ENCODE measurements at regions not wholly inside any gene's neighbourhood (a gene's known extent, or its start where the extent isn't known, plus 50 kb on each side); places are given as distances from the start of the nearest gene placed in this dataset.

- no peak for ATAC-seq
Observed at GRCh38 chr16:25593260-25593659, 98.5 kb upstream of the HS3ST4 start.

GRCh38 chr16:25587783-25588182, 104.0 kb upstream of the HS3ST4 start:
- H3K27me3 ChIP-seq = no peaks in the 10 kb centered on the region
- no peaks in the 10 kb centered on the region for H3K4me1 ChIP-seq
- intact Hi-C loops (cut with DNase I; ENCODE audit: low total_unique reads) = no loop called here
- H3K27ac ChIP-seq = no peak overlapping the region
- no peaks in the 10 kb centered on the region for H3K36me3 ChIP-seq
- no peak for ATAC-seq
- H3K9me3 ChIP-seq = no peaks in the 10 kb centered on the region
- TF ChIP-seq POLR2A (IDR thresholded peaks at IDR 0.05) (no peak), CTCF (IDR thresholded peaks at IDR 0.05 in 4 of 5, conservative IDR thresholded peaks at IDR 0.05 in 1 of 5) (no peak)
- in situ Hi-C loops (cut with MboI; ENCODE audit: low sequenced_read_pairs in 4 of 4) = no loop called here
- no peak overlapping the region for H3K4me3 ChIP-seq
- DNase-seq = no peak

More at GRCh38 chr16:25593260-25593659, 98.5 kb upstream of the HS3ST4 start:
- no peaks in the 10 kb centered on the region for H3K27me3 ChIP-seq
- in situ Hi-C loops (cut with MboI; ENCODE audit: low sequenced_read_pairs in 4 of 4) = no loop called here
- no peaks in the 10 kb centered on the region for H3K36me3 ChIP-seq
- no peaks in the 10 kb centered on the region for H3K9me3 ChIP-seq
- intact Hi-C loops (cut with DNase I; ENCODE audit: low total_unique reads) = no loop called here
- no peak for TF ChIP-seq POLR2A (IDR thresholded peaks at IDR 0.05)
- no peak for TF ChIP-seq CTCF (IDR thresholded peaks at IDR 0.05 in 4 of 5, conservative IDR thresholded peaks at IDR 0.05 in 1 of 5)
- H3K4me3 ChIP-seq = no peak overlapping the region
- H3K27ac ChIP-seq = no peak overlapping the region
- no peaks in the 10 kb centered on the region for H3K4me1 ChIP-seq
- DNase-seq = no peak

- in situ Hi-C loops (cut with MboI; ENCODE audit: low sequenced_read_pairs in 4 of 4) = no loop called here
- TF ChIP-seq CTCF (IDR thresholded peaks at IDR 0.05 in 4 of 5, conservative IDR thresholded peaks at IDR 0.05 in 1 of 5) (no peak), POLR2A (IDR thresholded peaks at IDR 0.05) (no peak)
- Histone ChIP-seq H3K27me3 (no peaks in the 10 kb centered on the region), H3K4me3 (no peak overlapping the region), H3K27ac (no peak overlapping the region), H3K9me3 (no peaks in the 10 kb centered on the region), H3K4me1 (no peaks in the 10 kb centered on the region), H3K36me3 (no peaks in the 10 kb centered on the region)
- no peak for DNase-seq
- no peak for ATAC-seq
- intact Hi-C loops (cut with DNase I; ENCODE audit: low total_unique reads) = no loop called here
Observed at GRCh38 chr16:25586826-25587225, 104.9 kb upstream of the HS3ST4 start.

GRCh38 chr16:25585526-25585925, 106.2 kb upstream of the HS3ST4 start:
- in situ Hi-C loops (cut with MboI; ENCODE audit: low sequenced_read_pairs in 4 of 4) (no loop called here), intact Hi-C loops (cut with DNase I; ENCODE audit: low total_unique reads) (no loop called here)
- TF ChIP-seq CTCF (IDR thresholded peaks at IDR 0.05 in 4 of 5, conservative IDR thresholded peaks at IDR 0.05 in 1 of 5) (no peak), POLR2A (IDR thresholded peaks at IDR 0.05) (no peak)
- Histone ChIP-seq H3K4me3 (no peak overlapping the region), H3K27ac (no peak overlapping the region), H3K27me3 (no peaks in the 10 kb centered on the region), H3K4me1 (no peaks in the 10 kb centered on the region), H3K36me3 (no peaks in the 10 kb centered on the region), H3K9me3 (no peaks in the 10 kb centered on the region)
- ATAC-seq (no peak), DNase-seq (no peak)

GRCh38 chr16:25580041-25580440, 111.7 kb upstream of the HS3ST4 start:
- H3K4me3 ChIP-seq = no peak overlapping the region
- no peaks in the 10 kb centered on the region for H3K4me1 ChIP-seq
- DNase-seq (no peak), ATAC-seq (no peak)
- in situ Hi-C loops (cut with MboI; ENCODE audit: low sequenced_read_pairs in 4 of 4) (no loop called here), intact Hi-C loops (cut with DNase I; ENCODE audit: low total_unique reads) (no loop called here)
- no peaks in the 10 kb centered on the region for H3K9me3 ChIP-seq
- TF ChIP-seq CTCF (IDR thresholded peaks at IDR 0.05 in 4 of 5, conservative IDR thresholded peaks at IDR 0.05 in 1 of 5) (no peak), POLR2A (IDR thresholded peaks at IDR 0.05) (no peak)
- no peak overlapping the region for H3K27ac ChIP-seq
- no peaks in the 10 kb centered on the region for H3K27me3 ChIP-seq
- no peaks in the 10 kb centered on the region for H3K36me3 ChIP-seq

Data from gastrocnemius medialis (tissue), 4 donors.